Inferior parietal cortex (tissue), 1 donor: ENCODE measurements at regions not wholly inside any gene's neighbourhood (a gene's known extent, or its start where the extent isn't known, plus 50 kb on each side); places are given as distances from the start of the nearest gene placed in this dataset.
"Not testable (repeated sequence)": the region's sequence is repeated elsewhere in the genome, so short reads cannot be mapped to it uniquely, and the experiment has no call there.

Experiments used
- DNase-seq: peaks from one replicate; pipeline ENCODE4 v3.0.0-alpha.2; 2016; ENCODE audit errors: extremely low spot score

- no peak for DNase-seq
These were observed 487.4 kb downstream of the NR2F2 start for GRCh38 chr15:96817900-96818299.

DNA sequence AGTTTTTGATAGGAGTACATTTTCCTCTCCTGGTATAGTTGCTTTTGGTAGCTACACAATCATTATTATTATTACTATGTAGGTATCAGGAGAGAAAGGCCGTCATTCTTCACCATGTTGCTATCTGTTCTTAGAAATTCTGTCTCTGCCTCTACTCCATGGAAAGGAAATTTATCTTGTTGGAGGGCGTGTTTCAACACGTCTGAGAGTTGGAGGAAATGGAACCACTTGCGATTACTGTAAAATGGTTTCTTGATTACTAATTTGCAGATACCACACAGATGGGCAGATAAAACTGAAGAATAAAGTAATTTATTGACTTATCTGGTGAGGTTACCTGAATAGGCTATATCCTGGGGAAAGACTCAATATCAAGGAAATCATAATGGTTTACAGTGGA is 488.4 kb downstream of the NR2F2 start:
- no peak for DNase-seq

DNA sequence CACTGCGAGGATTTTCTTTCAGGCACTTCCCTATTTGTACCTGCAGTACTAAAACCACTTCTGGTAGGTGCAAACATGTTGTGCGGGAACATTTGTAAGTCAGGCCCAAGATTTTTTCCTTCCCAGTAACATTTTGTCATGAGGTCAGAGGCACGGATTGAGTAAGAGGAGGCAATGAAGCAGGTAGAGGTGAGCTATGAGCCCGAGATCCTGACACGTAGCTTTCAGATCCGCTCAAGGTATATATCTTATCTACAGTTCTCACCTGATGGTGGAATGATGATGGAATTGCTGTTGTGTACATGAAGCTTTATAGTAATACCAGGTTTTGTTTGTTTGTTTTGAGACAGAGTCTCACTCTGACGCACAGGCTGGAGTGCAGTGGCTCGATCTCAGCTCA is 497.5 kb downstream of the NR2F2 start:
- no peak for DNase-seq

DNA sequence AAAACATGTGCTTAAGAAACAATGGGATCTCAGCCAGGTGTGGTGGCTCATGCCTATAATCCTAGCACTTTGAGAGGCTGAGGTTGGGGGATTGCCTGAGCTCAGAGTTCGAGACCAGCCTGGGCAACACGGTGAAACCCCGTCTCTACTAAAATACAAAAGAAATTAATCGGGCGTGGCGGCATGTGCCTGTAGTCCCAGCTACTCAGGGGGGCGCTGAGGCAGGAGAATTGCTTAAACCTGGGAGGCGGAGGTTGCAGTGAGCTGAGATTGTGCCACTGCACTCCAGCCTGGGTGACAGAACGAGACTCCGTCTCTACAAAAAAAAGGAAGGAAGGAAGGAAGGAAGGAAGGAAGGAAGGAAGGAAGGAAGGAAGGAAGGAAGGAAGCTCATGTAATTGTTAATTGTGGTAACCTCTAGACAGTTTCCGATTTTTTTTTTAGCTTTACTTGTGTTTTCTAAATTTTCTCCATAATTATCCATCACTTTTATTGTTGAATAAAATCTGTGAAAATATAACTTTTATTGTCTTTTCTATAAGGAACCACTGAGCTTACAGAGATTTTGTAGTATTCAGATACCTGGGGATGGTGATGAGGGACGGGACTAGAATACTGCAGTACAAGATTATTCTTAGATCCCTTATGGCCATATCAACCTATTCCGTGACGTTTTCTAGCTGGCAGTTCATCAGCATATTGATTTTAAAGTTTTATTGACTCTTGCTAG is 506.9 kb downstream of the NR2F2 start:
- DNase-seq, result no peak

GRCh38 chr15:96838081-96838480 is 507.6 kb downstream of the NR2F2 start:
- DNase-seq, result no peak

- no peak for DNase-seq
These were observed 518.9 kb downstream of the NR2F2 start for GRCh38 chr15:96849271-96849900.

GRCh38 chr15:96851613-96852012 is 521.1 kb downstream of the NR2F2 start:
- no peak for DNase-seq

DNA sequence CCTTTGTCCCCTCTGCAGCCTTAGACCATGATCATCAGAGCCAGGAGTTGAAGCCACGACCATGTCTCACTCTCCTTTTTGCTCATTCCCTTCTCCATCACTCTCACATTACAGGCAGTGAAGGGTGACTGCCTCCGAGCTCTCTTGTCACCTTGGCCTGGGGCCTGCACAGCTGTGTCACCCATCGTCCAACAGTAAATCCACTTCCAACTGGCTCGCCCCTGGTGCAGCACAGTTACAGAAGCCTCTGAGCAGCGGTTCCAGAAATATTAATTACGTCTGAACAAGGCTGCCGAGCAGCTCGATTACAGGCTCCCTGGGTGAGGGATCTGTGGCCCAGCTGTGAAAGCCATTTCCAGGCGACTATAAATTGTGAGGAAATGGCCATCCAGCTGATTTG is 528.2 kb downstream of the NR2F2 start:
- DNase-seq, result no peak

DNA sequence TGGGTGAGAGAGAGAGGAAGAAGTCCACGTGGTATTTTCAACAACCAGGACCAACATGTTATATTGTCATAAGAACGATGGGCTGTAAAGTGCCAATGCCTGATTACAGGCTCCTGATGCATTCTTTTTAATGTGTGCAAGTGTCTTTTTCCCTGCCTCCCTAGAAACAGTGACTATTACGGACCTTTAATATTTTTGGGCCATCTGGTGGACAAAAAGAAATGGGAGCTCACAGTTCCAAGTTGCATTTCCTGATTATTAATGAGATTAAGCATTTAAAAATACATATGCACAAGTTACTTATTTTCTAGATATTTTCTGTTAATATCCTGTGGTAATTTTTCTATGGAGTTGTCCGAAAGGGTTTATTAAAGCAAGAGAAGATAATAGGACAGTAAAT is 530.2 kb downstream of the NR2F2 start:
- no peak for DNase-seq

GRCh38 chr15:96867992-96868391 is 537.5 kb downstream of the NR2F2 start:
- no peak for DNase-seq

- no peak for DNase-seq
These were observed 538.6 kb downstream of the NR2F2 start for GRCh38 chr15:96869122-96869521.

- no peak for DNase-seq
These were observed 539.3 kb downstream of the NR2F2 start for GRCh38 chr15:96869790-96870189.

GRCh38 chr15:96870580-96870979 is 540.1 kb downstream of the NR2F2 start:
- no peak for DNase-seq

DNA sequence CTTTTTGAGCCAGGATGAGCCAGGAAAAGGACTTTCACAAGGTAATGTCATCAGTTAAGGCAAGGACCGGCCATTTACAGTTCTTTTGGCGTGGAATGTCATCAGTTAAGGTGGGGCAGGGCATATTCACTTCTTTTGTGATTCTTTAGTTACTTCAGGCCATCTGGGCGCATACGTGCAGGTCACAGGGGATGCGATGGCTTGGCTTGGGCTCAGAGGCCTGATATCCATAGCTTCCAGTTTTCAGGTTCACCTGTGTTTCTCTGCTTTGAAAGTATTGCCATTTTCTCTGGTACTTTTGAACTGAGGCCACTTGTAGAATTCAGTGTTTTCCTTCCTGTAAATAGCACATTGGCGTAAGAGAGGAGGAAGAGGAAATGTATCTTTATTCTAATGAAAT is 546.9 kb downstream of the NR2F2 start:
- DNase-seq, result not testable (repeated sequence)

DNA sequence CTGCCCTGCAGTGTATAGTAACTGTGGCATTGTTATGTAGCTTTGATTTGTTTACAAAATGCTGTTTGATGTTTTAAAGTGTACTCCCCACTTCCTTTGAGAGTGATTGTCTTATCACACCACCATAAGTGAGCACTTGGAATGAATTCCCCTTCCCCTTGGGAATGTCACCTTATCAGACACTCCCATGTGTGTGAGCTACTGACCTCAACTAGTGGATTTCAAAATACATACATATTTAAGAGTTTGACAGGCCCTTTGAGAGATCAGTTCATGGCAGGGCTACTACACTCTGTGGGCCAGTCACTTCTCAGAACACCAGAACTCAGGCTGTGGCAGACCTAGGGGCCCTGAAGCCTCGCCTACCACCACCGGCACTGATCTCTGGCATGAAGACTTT is 547.6 kb downstream of the NR2F2 start:
- no peak for DNase-seq

GRCh38 chr15:96882121-96882772 is 551.7 kb downstream of the NR2F2 start:
- DNase-seq, result no peak

GRCh38 chr15:96887730-96888129 is 557.2 kb downstream of the NR2F2 start:
- DNase-seq, result no peak

GRCh38 chr15:96888764-96889163 is 558.3 kb downstream of the NR2F2 start:
- DNase-seq, result no peak

- no peak for DNase-seq
These were observed 559.4 kb downstream of the NR2F2 start for GRCh38 chr15:96889734-96890480.

GRCh38 chr15:96891046-96891445 is 560.5 kb downstream of the NR2F2 start:
- DNase-seq, result no peak

DNA sequence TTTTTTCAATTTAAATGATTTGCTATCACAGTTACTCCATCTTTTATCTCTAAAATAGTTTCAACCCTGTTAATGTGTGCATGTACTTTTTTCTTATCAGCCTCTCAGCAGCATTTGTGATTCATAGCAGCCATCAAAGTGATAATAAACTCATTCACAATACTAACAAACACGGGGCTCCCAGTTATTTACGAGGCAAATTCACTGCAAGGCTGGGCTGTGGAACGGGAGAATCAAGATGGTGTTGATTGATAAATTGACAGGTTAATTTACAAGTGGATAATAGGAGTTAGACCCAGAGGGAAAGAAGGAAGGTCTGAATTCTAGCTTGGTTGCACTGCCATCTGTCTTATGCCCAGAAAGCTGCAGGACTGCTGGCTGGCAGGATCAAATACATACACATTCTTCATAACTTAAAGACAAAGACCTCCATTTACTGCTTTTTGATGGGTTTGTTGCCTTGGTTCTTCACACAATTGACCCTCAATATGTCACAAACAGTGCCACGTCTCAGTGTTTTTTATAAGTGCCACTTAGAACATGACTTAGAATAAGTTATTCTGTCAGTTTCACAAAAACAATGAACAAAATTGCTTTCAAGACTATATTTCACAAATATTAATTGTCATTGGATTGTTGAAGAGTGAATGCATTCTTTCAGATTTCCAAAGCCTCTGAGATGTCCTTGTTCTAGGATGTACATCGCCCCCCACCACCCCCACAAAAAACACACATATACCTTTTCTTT is 562.8 kb downstream of the NR2F2 start:
- DNase-seq, result peak; percentile 7

DNA sequence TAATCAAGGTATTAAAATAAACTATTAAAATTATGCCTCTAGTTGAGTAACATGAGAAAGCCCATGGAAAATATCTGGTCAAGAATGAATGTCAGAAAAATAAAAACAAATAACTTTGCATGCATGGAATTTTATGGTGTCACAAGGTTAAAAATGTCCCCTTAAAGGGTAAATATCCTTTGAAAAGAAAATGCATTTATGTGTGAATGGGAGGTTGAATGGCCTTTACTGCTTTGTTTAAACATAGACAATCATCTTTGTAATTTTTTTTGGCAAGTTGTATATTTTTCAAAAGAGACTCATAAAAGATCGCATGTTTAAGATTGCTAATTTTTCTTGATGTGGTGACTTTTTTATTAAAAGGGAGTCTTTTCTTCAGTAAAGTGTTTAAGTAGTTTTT is 564.2 kb downstream of the NR2F2 start:
- no peak for DNase-seq
